Endothelial cell of umbilical vein (primary cell): ENCODE measurements at regions not wholly inside any gene's neighbourhood (a gene's known extent, or its start where the extent isn't known, plus 50 kb on each side); places are given as distances from the start of the nearest gene placed in this dataset.

ENCODE experiments used
- EZH2 ChIP-seq: IDR thresholded peaks from 2 replicates; pipeline ENCODE4 v1.6.1; 2012; ENCODE audit warnings: borderline replicate concordance, low read depth, mild to moderate bottlenecking, moderate library complexity, low read length, inconsistent platforms; ENCODE audit not compliant: severe bottlenecking
- POLR2AphosphoS5 ChIP-seq: IDR thresholded peaks from 2 replicates; pipeline ENCODE4 v1.6.1; 2012; ENCODE audit warnings: low read depth, mild to moderate bottlenecking, control low read depth, low read length, moderate library complexity; ENCODE audit not compliant: insufficient read depth

- TF ChIP-seq POLR2AphosphoS5: no peak
- no peak for TF ChIP-seq EZH2
These were observed 187.2 kb downstream of the RAB28 start for GRCh38 chr4:13296986-13297385.
